NB4 (cell line): ENCODE measurements at regions not wholly inside any gene's neighbourhood (a gene's known extent, or its start where the extent isn't known, plus 50 kb on each side); places are given as distances from the start of the nearest gene placed in this dataset.

Experiments
- DNase-seq: peaks from one replicate; pipeline ENCODE4 v3.0.0; 2010; ENCODE audit warnings: low read depth
- H3K4me3 ChIP-seq: one replicate; pipeline ENCODE4 v1.5.1; 2011; ENCODE audit warnings: mild to moderate bottlenecking, low read depth, low read length, moderate library complexity
- CTCF ChIP-seq: IDR thresholded peaks from one replicate; pipeline ENCODE4 v1.5.1; 2012; ENCODE audit warnings: low read depth, low read length
- MAX ChIP-seq: IDR thresholded peaks from 2 replicates; pipeline ENCODE4 v1.6.1; 2011; ENCODE audit warnings: low read depth, low read length
- MYC ChIP-seq: IDR thresholded peaks from 2 replicates; pipeline ENCODE4 v1.6.1; 2011; ENCODE audit warnings: low read depth, low read length
- POLR2A ChIP-seq: IDR thresholded peaks from 2 replicates; pipeline ENCODE4 v1.6.1; 2011; ENCODE audit warnings: mild to moderate bottlenecking; ENCODE audit not compliant: insufficient read length; ENCODE audit errors: extremely low read depth

GRCh38 chr2:107648781-107649404, 177.8 kb upstream of the RGPD4 start:
- H3K4me3 ChIP-seq = peak overlapping the region; percentile 21
- peak; percentile 94 for DNase-seq
- TF ChIP-seq CTCF (peak; percentile 67), MAX (no peak), POLR2A (no peak), MYC (no peak)

GRCh38 chr2:107657049-107657448, 169.6 kb upstream of the RGPD4 start:
- no peak for TF ChIP-seq POLR2A
- no peak for TF ChIP-seq CTCF
- no peak overlapping the region for H3K4me3 ChIP-seq
- no peak for DNase-seq

GRCh38 chr2:107663632-107664031, 163.1 kb upstream of the RGPD4 start:
- no peak for DNase-seq
- no peak overlapping the region for H3K4me3 ChIP-seq
- no peak for TF ChIP-seq POLR2A

- DNase-seq = peak; percentile 23
- H3K4me3 ChIP-seq = no peak overlapping the region
- TF ChIP-seq MAX (no peak), CTCF (peak; percentile 20)
Observed at GRCh38 chr2:107669335-107669734, 157.4 kb upstream of the RGPD4 start.

- no peak for DNase-seq
- H3K4me3 ChIP-seq = no peak overlapping the region
- TF ChIP-seq MYC = no peak
- TF ChIP-seq POLR2A = no peak
- no peak for TF ChIP-seq CTCF
- no peak for TF ChIP-seq MAX
Observed at GRCh38 chr2:107681936-107682335, 144.8 kb upstream of the RGPD4 start.

- DNase-seq = no peak
- TF ChIP-seq MYC = no peak
- no peak for TF ChIP-seq MAX
- no peak for TF ChIP-seq CTCF
- TF ChIP-seq POLR2A = no peak
- no peak overlapping the region for H3K4me3 ChIP-seq
Observed at GRCh38 chr2:107684421-107684820, 142.3 kb upstream of the RGPD4 start.
